Uterus (tissue), 2 donors: ENCODE measurements at regions not wholly inside any gene's neighbourhood (a gene's known extent, or its start where the extent isn't known, plus 50 kb on each side); places are given as distances from the start of the nearest gene placed in this dataset.
"Not testable (repeated sequence)": the region's sequence is repeated elsewhere in the genome, so short reads cannot be mapped to it uniquely, and the experiment has no call there.

Source experiments
- CTCF ChIP-seq, 4 experiments: fragments of 200-600 bp in 2 of 4; fragments of 450-650 bp in 2 of 4; sonication (generic) in 2 of 4; IDR thresholded peaks; one replicate each; pipeline ENCODE4 v1.5.1; 2016 to 2019; ENCODE audit warnings: antibody characterized with exemption in 4 of 4, mild to moderate bottlenecking in 2 of 4, moderate library complexity in 1 of 4
- POLR2A ChIP-seq, 2 donors: fragments of 450-650 bp; IDR thresholded peaks; one replicate each; pipeline ENCODE4 v1.6.1; 2016; ENCODE audit warnings: antibody characterized with exemption in 2 of 2, mild to moderate bottlenecking in 1 of 2, moderate library complexity in 1 of 2

DNA sequence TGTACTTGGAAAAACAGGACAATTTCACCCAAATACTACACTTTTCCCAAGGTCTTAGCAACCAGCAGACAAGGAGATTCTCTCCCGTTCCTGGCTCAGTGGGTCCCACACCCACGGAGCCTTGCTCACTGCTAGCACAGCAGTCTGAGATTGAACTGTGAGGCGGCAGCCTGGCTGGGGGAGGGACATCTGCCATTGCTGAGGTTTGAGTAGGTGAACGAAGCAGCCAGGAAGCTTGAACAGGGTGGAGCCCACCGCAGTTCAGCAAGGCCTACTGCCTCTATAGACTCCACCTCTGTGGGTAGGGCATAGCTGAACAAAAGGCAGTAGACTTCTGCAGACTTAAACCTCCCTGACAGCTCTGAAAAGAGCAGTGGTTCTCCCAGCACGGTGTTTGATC lies 166.5 kb upstream of the TTC29 start:
- TF ChIP-seq POLR2A, CTCF (IDR thresholded peaks at IDR 0.05): not testable (repeated sequence)
